Liver (tissue), 8 donors: ENCODE measurements at regions not wholly inside any gene's neighbourhood (a gene's known extent, or its start where the extent isn't known, plus 50 kb on each side); places are given as distances from the start of the nearest gene placed in this dataset.

Source experiments
- DNase-seq: peaks from one replicate; pipeline ENCODE4 v3.0.0-alpha.2; 2017; ENCODE audit warnings: low spot score
- H3K27ac ChIP-seq, 2 donors: one replicate each; pipeline ENCODE4 v1.7.0; 2013; ENCODE audit warnings: inconsistent platforms in 2 of 2, low read length in 2 of 2, control low read depth in 1 of 2, low read depth in 1 of 2, mild to moderate bottlenecking in 1 of 2
- H3K27me3 ChIP-seq, 4 donors: one replicate each; pipeline versions ENCODE4 v1.6.1 to v1.7.0; 2013; ENCODE audit warnings: low read length in 3 of 4, inconsistent platforms in 1 of 4, mild to moderate bottlenecking in 1 of 4, moderate library complexity in 1 of 4; ENCODE audit not compliant: control insufficient read depth in 4 of 4, insufficient read depth in 4 of 4
- H3K36me3 ChIP-seq, 4 donors: one replicate each; pipeline versions ENCODE4 v1.6.1 to v1.7.0; 2013; ENCODE audit warnings: low read length in 3 of 4, mild to moderate bottlenecking in 3 of 4, low read depth in 1 of 4, moderate library complexity in 1 of 4; ENCODE audit not compliant: control insufficient read depth in 4 of 4, insufficient read depth in 3 of 4
- H3K4me1 ChIP-seq, 4 donors: one replicate each; pipeline versions ENCODE4 v1.6.1 to v1.7.0; 2013; ENCODE audit warnings: low read length in 3 of 4, mild to moderate bottlenecking in 3 of 4, moderate library complexity in 1 of 4; ENCODE audit not compliant: control insufficient read depth in 4 of 4, insufficient read depth in 4 of 4
- H3K4me3 ChIP-seq, 3 donors: one replicate each; pipeline versions ENCODE4 v1.6.1 to v1.7.0; 2013; ENCODE audit warnings: low read length in 3 of 3, control low read depth in 1 of 3, low read depth in 1 of 3, mild to moderate bottlenecking in 1 of 3
- H3K9ac ChIP-seq, 2 donors: one replicate each; pipeline ENCODE4 v1.7.0; 2013; ENCODE audit warnings: low read length in 2 of 2, mild to moderate bottlenecking in 2 of 2, moderate library complexity in 2 of 2, control low read depth in 1 of 2, low read depth in 1 of 2
- H3K9me3 ChIP-seq, 4 donors: one replicate each; pipeline versions ENCODE4 v1.6.1 to v1.7.0; 2013; ENCODE audit warnings: low read length in 3 of 4; ENCODE audit not compliant: control insufficient read depth in 4 of 4
- ATF3 ChIP-seq: IDR thresholded peaks from 2 replicates; pipeline ENCODE4 v1.6.1; 2016; ENCODE audit warnings: antibody characterized with exemption
- EGR1 ChIP-seq, 2 donors: IDR thresholded peaks; 2 replicates each; pipeline ENCODE4 v1.6.1; 2016 to 2018; ENCODE audit warnings: antibody characterized with exemption in 2 of 2, low read depth in 2 of 2
- HNF4A ChIP-seq, 2 donors: conservative IDR thresholded peaks; 2 replicates each; pipeline ENCODE4 v1.6.1; 2016; ENCODE audit warnings: antibody characterized with exemption in 2 of 2, mild to moderate bottlenecking in 2 of 2
- HNF4G ChIP-seq: IDR thresholded peaks from 2 replicates; pipeline ENCODE4 v1.6.1; 2016; ENCODE audit warnings: antibody characterized with exemption
- JUND ChIP-seq, 2 donors: IDR thresholded peaks; 2 replicates each; pipeline ENCODE4 v1.6.1; 2016; ENCODE audit warnings: antibody characterized with exemption in 2 of 2
- RAD21 ChIP-seq, 2 donors: IDR thresholded peaks; 2 replicates each; pipeline ENCODE4 v1.6.1; 2016; ENCODE audit warnings: antibody characterized with exemption in 2 of 2, mild to moderate bottlenecking in 2 of 2
- RXRA ChIP-seq, 2 donors: IDR thresholded peaks; 2 replicates each; pipeline ENCODE4 v1.6.1; 2017 to 2018; ENCODE audit warnings: antibody characterized with exemption in 2 of 2, mild to moderate bottlenecking in 1 of 2
- TAF1 ChIP-seq: conservative IDR thresholded peaks from 2 replicates; pipeline ENCODE4 v1.6.1; 2016; ENCODE audit warnings: antibody characterized with exemption, mild to moderate bottlenecking
- YY1 ChIP-seq: IDR thresholded peaks from 2 replicates; pipeline ENCODE4 v1.6.1; 2016; ENCODE audit warnings: antibody characterized with exemption, mild to moderate bottlenecking
- ZBTB33 ChIP-seq: IDR thresholded peaks from 2 replicates; pipeline ENCODE4 v1.6.1; 2016; ENCODE audit warnings: antibody characterized with exemption
- WGBS: extraction: QIAGEN DNeasy Blood & Tissue Kit; methylation state at CpG from one replicate; pipeline ENCODE4 v1.1.7; 2013; 5-methylcytosine and 5-hydroxymethylcytosine counted together
- TF ChIP-seq, protein P1 (sequence below): fragments of 150-350 bp; IDR thresholded peaks from 2 replicates; pipeline ENCODE4 v1.5.1; 2017; ENCODE audit warnings: improper control_type of control experiment, low read depth, low read length; ENCODE audit not compliant: missing input control
- TF ChIP-seq, protein P2 (sequence below): IDR thresholded peaks from 2 replicates; pipeline ENCODE4 v1.6.1; 2016; ENCODE audit warnings: antibody characterized with exemption
- donor health status: healthy.
- donor health status: healthy.
- donor health status: healthy.
- donor health status: healthy.
- donor health status: healthy.

GRCh38 chr13:39915418-39915817 is 260.0 kb downstream of the COG6 start:
- TF ChIP-seq YY1: no peak
- TF ChIP-seq, protein P1, sequence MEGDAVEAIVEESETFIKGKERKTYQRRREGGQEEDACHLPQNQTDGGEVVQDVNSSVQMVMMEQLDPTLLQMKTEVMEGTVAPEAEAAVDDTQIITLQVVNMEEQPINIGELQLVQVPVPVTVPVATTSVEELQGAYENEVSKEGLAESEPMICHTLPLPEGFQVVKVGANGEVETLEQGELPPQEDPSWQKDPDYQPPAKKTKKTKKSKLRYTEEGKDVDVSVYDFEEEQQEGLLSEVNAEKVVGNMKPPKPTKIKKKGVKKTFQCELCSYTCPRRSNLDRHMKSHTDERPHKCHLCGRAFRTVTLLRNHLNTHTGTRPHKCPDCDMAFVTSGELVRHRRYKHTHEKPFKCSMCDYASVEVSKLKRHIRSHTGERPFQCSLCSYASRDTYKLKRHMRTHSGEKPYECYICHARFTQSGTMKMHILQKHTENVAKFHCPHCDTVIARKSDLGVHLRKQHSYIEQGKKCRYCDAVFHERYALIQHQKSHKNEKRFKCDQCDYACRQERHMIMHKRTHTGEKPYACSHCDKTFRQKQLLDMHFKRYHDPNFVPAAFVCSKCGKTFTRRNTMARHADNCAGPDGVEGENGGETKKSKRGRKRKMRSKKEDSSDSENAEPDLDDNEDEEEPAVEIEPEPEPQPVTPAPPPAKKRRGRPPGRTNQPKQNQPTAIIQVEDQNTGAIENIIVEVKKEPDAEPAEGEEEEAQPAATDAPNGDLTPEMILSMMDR: no peak
- no peak for TF ChIP-seq EGR1 (IDR thresholded peaks at IDR 0.05; ENCODE audit: low read depth in 2 of 2)
- TF ChIP-seq RAD21 (IDR thresholded peaks at IDR 0.05): no peak
- no peak for TF ChIP-seq RXRA (IDR thresholded peaks at IDR 0.05)
- no peak for TF ChIP-seq HNF4G
- TF ChIP-seq, protein P2, sequence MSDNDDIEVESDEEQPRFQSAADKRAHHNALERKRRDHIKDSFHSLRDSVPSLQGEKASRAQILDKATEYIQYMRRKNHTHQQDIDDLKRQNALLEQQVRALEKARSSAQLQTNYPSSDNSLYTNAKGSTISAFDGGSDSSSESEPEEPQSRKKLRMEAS: no peak
- TF ChIP-seq ZBTB33: no peak
- TF ChIP-seq TAF1: no peak
- TF ChIP-seq HNF4A (conservative IDR thresholded peaks at IDR 0.05): no peak
- TF ChIP-seq JUND (IDR thresholded peaks at IDR 0.05): no peak
- H3K4me1 ChIP-seq: no peaks in the 10 kb centered on the region
- H3K4me3 ChIP-seq: no peak overlapping the region
- H3K27me3 ChIP-seq: no peaks in the 10 kb centered on the region
- no peaks in the 10 kb centered on the region for H3K9me3 ChIP-seq
- no peak for DNase-seq
- H3K9ac ChIP-seq: no peak overlapping the region
- H3K27ac ChIP-seq: no peak overlapping the region
- no peaks in the 10 kb centered on the region for H3K36me3 ChIP-seq

DNA sequence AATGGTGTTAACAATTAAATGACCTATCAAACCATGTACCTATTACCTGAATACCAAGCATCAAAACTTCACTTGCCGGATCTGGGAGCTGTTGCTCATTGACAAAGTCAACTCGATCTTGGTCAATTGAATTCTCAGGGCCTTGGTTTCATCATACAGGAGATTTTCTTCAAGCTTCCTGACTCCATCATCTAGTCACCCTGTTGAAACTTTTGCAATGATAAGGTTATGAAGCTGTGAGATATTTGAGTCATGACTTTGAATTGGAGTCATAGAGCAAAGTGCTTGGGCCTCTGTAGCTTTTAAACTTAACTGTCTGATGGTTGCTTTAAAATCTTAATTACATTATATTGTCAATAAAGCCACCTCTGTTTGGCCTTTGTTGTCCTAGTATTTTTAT is 260.9 kb downstream of the COG6 start:
- WGBS: 86% methylated on average over 2 of the region's 2 CpGs
- TF ChIP-seq ATF3 (no peak), ZBTB33 (no peak)
- Histone ChIP-seq H3K27ac (no peak overlapping the region), H3K27me3 (no peaks in the 10 kb centered on the region), H3K9ac (no peak overlapping the region), H3K4me3 (no peak overlapping the region), H3K36me3 (no peaks in the 10 kb centered on the region), H3K9me3 (peaks cover 0 to 7% (median 0%) of the 10 kb centered on the region in 4 donors), H3K4me1 (no peaks in the 10 kb centered on the region)
- no peak for DNase-seq
